8988T (cell line): ENCODE measurements at regions not wholly inside any gene's neighbourhood (a gene's known extent, or its start where the extent isn't known, plus 50 kb on each side); places are given as distances from the start of the nearest gene placed in this dataset.

ENCODE experiments used
- DNase-seq: peaks from one replicate; pipeline ENCODE4 v3.0.0; 2011

DNA sequence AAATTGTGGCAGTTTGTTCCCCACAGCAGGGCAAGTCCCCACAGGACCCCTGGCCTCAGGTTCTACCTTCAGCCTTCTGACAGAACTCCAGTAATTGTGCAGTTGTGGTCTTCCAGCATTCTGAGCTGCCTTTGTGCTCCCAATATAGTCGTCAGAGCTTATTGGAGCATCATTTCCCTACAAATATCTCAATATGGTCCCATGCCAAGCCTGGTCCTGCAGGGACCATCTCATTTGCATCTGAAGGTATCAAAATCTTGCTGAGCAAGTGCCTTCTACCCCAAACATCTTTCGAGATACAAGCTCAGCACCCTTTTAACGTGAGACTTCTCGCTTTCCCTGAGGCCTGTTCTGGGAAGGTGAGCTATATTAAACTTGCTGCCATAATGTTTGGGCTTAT is 333.9 kb upstream of the CDH11 start:
- DNase-seq = no peak

DNA sequence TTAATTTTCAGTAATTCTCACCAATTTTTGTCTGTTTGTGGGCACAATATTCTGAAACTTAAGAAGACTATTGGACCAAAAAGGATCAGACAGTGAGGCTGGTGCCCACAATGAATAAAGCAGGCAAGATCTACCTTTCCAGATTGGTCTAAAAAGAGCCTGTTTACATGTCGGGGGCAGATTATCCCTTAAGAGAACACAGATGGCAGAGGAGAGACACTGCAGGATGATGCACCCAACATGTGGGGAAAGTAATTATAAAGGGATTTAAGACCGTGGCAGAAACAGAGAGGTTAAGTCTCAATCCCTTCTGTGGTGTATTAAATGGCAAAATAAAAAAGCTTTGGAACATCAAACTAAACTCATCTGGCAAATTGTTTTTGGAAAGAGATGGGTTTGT is 331.8 kb upstream of the CDH11 start:
- no peak for DNase-seq

DNA sequence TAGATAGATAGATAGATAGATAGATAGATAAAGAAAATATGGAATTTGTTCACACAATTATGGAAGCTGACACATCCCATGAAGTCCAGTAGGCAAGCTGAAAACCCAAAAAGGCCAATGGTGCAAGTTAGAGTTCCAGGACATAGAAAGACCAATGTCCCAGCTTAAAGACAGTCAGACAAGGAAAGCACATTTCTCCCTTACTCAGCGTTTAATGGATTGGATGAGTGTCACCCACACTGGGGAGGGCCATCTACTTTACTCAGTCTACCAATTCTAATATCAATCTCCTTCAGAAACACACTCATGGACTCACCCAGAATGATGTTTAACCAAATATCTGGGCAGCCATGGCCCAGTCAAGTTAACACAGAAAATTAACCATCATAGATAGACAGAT is 327.7 kb upstream of the CDH11 start:
- DNase-seq = no peak

DNA sequence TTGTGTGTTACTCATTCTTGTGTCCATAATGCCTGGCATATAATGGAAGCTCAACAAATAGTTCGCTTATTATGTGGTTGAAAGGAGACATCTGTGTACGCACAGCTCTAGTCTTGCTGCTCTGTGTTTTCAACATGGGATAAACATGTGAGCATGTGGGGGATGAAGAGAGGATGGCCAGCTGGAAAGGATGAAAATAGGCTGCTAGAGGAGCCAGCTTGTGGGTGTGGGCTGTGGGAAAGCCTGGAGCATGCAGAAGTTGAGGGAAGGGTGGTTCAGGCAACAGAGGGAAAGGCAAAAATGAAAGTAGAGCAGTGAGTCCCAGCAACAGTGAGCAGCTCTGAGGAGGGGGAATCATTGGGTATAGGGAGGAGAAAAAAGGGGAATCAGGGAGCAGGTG is 324.6 kb upstream of the CDH11 start:
- no peak for DNase-seq

DNA sequence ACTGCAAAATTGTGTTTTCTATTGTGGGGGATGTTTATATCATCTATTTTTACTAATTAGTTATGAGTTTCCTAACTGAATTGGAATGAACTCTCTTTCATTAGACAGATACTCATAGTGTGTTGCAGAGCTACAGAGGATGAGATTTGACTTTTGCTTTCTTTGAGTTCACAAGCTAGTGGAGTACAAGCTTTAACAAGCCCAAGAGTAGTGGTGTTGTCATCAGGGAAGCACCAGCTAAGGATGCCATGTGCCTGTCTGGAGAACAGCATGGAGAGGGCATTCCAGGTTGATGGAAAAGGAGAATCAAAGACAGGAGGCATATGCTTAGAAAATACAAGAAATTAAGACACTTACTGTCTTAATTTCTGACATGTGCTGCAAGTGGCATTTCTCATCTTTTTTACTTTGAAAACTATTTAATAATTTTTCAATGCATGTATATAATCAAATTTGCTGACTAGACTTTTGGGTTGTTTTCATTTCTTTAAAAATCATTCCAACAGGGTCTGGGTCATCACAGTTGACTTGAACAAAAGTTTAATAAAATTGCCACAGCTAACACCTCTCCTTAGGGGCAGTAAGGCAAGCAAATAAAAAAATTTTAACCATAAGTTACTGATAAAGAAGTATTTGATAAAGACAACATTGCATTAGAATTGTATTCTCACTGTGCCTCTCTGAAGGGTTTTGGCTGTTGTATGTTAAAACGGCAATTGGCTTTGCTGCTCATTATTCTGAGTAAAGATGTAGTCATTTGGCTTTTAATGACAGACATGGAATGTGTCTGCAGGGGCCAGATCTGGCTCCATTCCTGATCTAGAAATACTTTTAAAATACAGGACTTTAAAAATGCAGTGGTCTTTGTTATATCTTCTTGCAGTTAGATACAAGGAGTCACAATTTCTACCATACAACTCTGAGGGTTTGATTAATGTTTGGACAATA is 323.7 kb upstream of the CDH11 start:
- no peak for DNase-seq

DNA sequence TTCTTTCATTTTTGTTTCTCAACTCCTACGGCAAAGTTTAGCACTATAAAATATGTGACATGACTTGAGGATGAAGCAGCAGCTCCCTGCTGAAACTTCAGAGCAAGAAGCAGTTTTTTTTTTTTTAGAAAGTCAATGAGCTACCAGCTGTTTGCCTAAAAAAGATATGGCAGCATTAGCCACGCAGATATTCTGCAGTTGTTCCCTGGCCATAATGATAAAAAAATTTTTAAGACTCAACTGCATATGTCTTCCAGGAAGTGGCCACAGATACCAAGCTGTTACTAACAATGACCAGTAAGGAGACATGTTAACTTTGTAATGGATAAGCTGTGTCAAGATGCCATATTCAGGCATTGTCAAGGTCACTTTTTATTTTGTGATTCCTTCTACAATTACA is 319.6 kb upstream of the CDH11 start:
- no peak for DNase-seq

DNA sequence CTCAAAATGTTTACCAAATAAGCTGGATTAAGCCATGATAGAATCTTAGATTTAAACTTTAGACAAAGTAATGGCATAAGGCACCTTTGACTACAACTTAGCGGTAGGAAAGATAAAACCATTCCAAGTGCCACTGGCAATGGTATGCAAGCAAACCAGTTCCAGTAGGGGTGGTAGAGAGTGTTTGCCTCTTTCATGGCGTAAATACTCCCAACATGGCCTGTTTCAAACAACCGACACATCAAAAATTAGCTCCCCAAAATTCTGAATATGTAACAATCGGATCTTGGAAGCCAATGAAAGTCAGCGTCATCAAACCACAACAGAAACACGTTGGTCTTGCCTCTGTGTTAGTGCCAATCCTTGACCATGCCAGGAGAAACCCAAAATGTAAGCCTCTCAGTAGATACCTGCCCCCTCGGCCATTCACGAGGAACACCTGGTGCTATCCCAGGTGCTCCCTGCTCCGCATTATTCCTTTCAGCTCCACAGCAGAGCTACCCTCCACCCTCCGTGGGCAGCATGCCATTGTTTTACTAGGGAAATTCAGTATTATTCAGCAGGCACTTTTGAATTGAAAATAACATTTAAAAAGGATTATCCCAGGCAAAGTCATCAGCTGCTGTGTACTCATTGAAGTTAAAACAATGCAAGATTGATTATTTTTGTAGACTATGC is 307.8 kb upstream of the CDH11 start:
- no peak for DNase-seq

DNA sequence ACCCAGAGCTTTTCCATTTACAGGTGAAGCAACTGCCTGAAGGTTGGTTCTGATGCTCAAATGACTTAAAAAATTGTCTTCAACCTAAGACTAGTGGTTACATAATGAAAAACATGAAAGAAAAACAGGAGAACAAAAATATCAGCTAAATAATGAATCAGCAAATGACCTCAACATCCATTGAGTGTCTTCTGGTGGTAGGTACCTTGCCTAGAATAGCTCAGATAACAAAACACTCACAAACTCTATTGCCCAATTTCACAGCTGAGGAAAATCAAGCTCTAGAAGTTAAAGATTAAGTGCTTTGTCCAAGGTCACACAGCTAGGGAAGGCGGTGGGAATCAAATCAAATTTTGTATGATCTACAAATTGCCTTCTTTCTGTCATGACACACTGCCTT is 304.6 kb upstream of the CDH11 start:
- DNase-seq = no peak

DNA sequence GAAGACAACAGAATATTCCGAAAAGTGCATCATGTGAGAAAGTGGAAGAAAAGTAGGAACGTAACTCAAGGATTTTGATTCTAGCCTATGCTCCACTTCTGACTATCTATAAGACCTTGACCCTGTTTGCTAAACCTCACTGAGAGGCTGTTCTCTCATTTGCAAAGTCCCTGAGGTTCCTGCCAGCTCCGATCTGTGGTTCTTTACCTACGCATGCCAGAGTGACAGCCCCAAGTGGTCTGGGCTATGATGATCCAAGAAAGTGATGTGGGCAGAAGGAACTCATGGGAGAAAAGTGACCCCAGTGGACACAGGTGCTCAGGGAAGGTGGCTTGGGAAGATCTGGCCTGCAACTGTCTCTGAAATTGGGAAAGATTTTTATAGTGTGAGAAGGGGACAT is 301.1 kb upstream of the CDH11 start:
- DNase-seq = no peak

DNA sequence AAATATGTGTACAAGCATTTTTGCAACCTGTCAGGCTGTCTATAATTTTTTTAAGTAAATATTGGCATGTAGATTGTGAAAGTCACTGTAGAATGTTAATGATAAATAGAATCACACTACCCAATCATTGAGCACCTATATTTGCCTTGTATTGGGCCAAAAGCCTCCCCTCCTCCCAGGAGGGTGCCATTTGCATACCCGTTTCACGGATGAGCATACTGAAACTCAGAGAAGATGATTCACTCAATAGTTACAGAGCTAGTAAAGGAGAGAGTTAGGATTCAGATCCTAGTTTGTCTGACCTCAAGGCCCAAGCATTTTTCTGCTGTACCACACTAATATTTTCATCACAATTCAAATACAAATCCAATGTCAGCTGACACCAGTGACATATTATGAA is 299.7 kb upstream of the CDH11 start:
- DNase-seq = no peak

DNA sequence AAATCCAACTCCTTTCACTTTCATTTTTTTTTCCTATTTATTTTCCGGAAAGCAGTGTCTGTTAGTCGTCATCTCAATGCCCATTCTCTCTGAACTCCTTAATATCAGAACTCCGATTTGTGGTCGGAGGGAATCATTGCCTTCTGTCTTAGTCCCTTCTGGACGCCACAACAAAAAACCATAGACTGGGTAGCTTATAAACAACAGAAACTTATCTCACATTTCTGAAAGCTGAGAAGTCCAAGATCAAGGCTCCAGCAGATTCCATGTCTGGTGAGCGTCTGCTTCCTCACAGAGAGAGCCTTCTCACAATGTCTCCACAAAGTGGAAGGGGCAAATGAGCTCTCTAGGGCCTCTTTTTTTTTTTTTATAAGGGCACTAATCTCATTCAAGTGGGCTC is 296.6 kb upstream of the CDH11 start:
- DNase-seq = no peak

DNA sequence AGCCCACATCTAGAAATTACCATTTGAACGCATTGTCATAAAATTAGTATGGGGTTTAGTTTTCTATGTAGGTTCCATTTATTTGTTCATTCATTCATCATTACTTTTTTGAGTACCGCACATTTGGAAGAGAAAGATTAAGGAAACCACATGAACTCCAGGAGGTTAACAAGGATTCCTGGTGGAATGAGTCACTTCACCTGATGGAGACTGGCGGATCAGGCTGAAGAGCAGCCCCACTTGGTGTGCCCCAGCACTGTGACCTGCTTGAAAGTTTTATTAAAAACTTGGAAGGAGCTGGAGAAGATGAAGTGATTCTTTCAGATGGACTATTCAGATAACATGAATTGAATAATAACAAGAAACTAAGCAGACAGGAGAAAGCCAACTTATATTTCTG is 293.6 kb upstream of the CDH11 start:
- no peak for DNase-seq

DNA sequence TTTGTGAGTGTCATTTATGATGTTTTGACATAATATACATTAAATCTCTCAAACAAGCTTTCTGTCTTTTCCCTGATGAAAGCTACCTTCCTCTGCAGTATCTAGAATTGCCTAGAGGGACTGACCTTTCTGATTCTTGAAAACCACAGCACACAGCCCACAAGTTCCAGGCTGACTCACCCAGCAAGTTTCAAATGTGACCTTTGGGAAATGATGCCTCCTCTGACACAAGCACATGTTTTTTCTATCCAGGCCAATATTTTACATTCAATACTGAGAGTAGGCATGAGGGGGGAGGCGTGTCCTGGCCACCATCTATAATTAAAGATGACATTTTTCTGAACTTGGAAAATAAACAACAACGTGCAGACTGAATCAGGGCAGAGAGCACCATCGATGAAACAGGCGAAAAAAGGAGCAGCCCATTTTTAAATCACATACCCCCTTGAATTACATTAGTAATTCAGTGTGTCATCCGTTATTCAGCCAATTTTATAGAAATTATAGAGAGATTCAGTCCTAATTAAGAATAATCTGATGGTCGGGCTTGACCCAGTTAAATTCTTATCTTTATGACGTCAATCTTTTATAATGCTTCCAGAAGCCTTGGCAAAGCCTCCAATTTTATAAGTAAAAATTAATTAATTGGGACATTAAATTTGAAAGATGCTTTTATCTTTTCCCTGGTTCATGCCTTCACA is 292.6 kb upstream of the CDH11 start:
- no peak for DNase-seq

DNA sequence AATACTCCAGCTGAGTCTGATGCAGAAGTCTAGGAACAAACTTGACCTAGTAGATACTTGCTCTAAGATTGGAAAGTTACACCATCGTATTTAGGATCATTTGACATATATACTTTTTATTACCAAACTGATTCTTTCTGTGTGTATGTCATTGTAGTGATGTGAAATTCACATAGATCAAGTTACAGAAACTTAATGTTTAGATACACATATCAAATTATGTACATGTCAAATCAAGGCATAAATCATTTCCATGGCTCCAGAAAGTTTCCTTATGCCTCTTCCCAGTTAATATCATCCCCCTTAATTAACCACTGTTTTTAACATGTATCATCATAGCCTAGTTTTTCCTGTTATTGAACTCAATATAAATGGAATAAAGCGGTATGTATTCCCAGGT is 292.0 kb upstream of the CDH11 start:
- no peak for DNase-seq

DNA sequence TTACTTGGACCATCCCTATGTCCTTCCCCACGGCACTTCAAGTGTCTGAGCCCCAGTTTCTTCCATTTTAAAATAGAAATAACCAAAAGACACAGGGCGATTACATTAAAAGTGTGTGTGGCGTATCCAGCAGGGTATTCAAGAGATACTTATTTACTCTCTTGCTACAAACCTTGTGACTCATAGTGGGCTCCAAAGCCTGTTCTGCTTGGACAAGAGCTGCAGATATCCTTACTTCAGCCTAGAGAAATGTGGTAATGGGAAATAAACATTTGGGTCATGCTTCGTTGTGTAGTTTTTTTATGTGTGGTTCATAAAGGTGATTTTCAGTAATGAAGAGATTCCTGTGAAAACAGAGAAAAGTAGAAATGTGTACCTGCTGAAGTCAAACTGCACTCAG is 288.9 kb upstream of the CDH11 start:
- DNase-seq = no peak

DNA sequence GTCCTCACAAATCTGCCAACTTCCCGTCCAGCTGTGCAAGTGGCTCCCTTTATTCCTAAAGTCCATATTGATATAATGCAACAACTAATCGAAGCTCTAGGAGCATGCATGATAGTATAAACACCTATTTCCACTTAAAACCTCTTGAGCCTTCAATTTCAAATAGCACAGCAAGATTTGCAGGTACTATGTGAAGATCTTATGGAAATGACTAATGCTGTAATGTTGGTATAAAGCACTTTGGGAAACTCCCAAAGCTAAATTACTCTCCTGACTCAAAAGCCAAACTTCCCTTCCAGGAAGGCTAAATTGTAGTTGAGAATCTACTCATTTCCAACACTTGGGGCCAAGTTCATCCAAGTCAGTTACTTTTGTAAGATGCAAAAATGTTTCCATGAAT is 287.6 kb upstream of the CDH11 start:
- no peak for DNase-seq

DNA sequence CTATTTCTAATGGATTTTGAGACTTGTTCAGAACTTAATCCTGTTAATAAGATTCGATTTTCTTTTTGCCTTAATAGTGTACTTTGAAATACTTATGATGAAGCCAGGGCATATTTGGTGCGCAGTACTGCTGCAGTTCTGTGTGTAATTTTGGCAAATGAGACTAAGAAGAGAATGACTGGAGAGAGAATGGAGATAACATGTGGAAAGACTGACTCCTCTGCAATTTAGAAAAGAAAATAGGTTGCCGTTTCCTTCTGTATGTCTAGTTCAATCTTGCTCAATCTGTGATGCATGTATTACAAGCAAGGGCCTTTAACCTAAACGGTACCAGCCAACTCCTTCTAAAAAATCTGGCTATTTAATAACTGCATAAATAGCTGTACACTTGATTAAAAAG is 285.1 kb upstream of the CDH11 start:
- DNase-seq = no peak

DNA sequence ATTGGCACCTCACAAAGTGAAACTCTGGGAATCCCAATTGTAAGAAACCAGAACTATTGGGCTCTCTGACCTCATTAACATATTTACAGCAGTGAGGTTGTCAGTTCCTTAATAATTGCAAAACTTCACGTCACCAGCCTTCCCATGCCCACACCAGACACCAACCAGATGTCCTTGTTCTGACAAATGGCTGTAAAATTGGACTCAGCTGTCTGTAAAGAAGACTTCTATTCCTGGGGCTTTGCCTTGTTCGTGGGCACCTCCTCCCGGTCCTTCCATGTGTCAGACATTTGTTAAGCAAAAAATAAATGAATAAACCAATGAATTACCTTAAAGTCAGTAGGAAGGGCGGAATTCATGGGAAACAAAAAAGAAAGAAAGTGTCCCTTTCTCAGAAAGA is 284.3 kb upstream of the CDH11 start:
- DNase-seq = no peak

DNA sequence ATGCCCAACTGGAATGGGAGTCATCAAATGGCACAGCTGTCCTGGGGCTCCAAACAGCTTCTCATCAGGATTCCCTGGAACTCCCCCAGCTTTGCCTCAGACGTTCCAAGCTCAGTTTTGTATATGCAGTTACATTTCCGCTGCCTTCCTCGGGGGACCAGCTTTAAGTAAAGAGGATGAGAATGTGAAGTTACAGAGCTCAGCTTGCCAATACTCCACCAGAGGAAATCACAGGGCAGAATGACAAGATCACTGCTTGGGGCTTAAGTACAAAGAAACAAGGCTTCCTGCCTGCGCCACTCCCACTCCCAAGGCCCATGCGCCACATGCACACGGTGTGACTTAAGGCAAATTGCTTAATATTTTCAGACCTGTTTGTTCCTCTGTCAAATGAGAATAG is 272.4 kb upstream of the CDH11 start:
- no peak for DNase-seq

DNA sequence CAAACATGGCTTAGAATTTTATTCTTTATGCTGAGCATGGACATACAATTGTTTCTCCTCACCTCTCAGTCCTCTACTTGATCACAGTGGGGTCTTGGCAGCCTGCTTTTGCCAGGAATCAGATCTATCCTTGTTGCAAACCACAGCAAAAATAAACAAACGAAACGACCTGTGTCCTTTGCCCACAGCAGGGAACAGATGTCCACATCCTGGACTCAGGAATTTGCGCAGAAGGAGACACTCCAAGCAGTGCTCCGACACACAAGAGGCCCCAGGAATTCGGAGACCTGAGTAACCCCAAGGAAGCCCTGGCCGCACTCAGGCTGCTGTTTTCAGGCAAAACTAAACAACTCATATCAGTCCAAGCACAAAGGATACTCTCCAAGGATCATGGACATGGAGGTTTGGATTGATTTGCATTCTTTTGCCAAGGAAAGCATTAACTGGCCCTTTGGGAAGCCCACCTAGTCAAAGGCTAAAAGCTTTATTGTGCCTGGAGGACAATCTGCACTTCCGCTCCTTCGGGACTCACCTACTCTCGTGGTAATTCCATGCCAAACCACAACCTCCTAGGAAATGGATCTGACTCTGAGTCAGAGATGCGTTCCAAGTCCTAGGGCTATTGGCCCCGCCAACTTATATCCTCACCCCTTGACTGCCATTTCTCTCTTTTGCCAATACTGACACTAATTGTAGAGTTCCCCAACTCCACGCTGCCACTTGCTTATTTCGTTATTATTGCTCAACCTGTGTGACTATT is 271.1 kb upstream of the CDH11 start:
- no peak for DNase-seq

DNA sequence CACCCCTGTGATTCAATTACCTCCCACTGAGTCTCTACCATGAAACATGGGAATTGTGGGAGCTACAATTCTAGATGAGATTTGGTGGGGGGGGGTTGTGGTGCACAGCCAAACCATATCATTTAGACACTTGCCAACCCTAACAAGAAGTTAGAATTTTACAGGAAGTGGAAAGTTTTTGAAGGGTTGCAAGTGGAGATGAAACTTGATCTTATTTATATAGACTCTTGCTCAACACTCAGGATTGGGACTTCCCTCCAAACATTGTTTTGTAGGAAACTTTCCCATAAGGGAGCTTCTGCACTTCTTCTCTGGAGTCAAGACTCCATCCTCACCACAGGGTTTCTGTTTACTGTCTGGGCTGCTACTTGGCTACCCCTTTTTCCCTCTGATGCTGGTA is 266.7 kb upstream of the CDH11 start:
- DNase-seq = no peak

DNA sequence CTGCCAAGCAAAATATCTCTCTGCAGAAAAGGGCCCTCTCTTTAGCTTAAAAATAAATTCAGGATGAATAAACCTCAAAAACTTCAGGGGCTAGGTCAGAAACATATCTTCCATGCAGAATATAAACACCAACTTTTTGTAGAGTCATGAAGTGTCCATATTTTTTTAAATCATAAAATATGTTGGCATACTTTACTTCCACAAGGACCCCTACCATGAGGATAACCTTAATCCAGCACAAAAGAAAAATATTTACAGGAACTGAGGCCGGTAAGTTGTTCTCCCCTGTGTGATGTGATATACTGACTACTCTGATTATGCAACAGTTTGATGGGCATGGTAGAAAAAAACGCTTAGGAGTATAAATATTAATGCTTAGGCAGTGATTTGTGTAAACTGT is 264.8 kb upstream of the CDH11 start:
- DNase-seq = no peak

DNA sequence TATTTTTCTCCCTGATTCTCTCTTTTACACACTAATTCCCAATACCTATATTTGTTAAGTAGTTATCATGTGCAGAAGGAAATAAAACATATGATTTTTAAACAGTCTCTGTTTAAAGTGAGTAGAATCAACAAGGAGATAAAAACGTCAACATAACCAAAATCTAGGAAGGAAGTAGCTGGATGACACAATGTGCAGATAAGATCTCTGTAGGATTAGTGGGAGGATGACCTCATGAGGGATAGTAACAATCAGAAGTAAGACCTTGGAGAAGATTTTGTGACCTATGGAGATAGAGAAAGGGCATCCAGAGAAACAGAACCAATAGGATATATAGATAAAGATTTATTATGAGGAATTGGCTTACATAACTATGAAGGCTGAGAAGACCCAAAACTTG is 262.6 kb upstream of the CDH11 start:
- DNase-seq = no peak
